ENCODE measurements at regions not wholly inside any gene's neighbourhood (a gene's known extent, or its start where the extent isn't known, plus 50 kb on each side); places are given as distances from the start of the nearest gene placed in this dataset.

DNA sequence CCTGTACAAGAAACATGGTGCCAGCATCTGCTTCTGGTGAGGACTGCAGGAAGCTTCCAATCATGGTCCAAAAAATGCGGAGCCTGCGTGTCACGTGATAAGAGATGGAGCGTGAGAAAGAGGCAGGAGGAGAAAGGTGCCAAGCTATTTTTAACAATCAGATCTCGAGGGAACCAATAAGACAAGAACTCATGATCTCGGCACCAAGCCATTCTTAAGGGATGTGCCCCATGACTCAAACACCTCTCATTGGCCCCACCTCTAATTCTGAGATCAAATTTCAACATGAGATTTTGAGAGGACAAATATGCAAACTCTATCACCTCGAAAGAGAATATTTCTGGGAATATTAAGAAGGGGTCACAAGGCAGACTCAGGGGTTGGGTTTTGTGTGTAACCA, 107.2 kb downstream of the PYDC2 start:
- TF ChIP-seq POLR2A (IDR thresholded peaks at IDR 0.05) (no peak), CTCF (IDR thresholded peaks at IDR 0.05) (no peak)
